EL (cell line): ENCODE measurements at regions not wholly inside any gene's neighbourhood (a gene's known extent, or its start where the extent isn't known, plus 50 kb on each side); places are given as distances from the start of the nearest gene placed in this dataset.
"Not testable (repeated sequence)": the region's sequence is repeated elsewhere in the genome, so short reads cannot be mapped to it uniquely, and the experiment has no call there.

Experiments
- DNase-seq: peaks from one replicate; pipeline ENCODE4 v3.0.0-alpha.2; 2016

- DNase-seq = peak; percentile 32
These were observed 50.3 kb upstream of the SNRK start for GRCh38 chr3:43236008-43236407.

- DNase-seq = no peak
These were observed 53.3 kb upstream of the SNRK start for GRCh38 chr3:43233062-43233461.

- DNase-seq = peak; percentile 74
These were observed 54.9 kb upstream of the SNRK start for GRCh38 chr3:43231276-43232000.

- peak; percentile 40 for DNase-seq
These were observed 56.5 kb upstream of the SNRK start for GRCh38 chr3:43229865-43230264.

GRCh38 chr3:43227685-43228084, 58.7 kb upstream of the SNRK start:
- DNase-seq = not testable (repeated sequence)

- no peak for DNase-seq
These were observed 61.8 kb upstream of the SNRK start for GRCh38 chr3:43224405-43225073.

DNA sequence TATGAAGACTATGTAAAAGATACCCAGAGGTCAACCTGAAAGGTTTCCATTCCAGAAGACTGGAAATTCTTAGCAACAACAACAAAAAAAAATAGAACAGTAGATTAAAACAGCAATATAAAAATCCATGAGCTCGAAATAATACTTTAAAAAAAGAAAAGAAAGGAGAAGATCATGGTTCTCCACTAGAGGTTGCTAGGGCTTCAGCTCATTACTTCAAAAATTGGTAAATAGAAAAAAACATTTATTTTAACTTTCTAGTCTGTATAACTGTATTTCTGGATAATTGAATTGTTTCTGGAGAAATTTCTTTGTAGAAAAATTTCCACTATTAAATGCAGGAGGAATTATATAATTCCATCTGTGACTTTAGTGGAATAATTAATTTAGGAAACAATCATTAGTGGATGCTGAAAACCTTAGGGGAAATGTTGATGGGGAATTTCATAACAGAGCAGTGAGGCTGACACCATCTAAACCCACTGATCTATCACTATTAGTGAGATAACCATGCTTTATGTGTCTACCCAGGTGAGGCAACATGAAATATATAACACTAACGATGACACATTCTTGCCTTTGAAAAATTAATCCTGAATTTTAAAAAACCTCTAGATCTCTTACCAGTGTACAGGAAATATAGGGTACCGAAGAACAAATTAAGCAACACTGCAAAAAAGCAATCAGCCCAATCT, 62.5 kb upstream of the SNRK start:
- DNase-seq = no peak

DNA sequence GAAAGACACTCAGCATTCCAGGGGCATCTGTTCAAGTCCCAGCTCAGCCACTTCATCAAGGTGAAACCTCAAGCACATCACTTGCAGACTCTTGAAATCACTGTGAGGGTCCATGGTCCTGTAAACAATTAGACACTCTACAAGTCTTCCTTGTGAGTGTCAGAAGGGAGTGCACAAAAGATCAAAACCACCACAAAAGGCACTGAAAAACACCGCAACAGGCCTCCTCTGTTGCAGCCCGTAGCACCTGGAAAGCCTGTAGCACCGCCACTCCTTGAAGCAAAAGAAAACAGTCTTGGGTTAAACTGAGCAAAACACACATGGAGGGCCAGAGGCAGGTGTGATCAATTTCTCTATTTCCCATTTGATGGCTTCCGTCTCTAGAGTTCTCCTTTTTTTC, 63.8 kb upstream of the SNRK start:
- no peak for DNase-seq

DNA sequence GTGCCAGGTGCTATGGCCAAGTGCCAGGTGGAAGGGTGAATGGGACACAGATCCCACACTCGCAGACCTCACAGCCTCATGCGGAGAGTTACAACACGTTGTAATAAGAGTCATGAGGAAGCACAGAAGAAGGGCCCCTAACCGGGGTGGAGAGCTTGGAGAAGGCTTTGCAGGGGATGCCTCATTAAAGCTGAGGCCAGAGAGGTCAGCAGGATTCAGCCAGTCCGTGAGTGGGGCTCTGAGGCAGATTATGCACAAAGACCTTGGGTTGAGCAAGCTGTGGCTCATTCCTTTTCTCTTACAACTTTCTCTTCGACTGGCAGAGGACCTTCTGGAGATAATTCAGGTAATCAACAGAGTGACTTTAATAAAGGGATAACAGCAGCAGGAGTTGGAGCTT, 65.3 kb upstream of the SNRK start:
- DNase-seq = peak; percentile 6

- no peak for DNase-seq
These were observed 66.7 kb upstream of the SNRK start for GRCh38 chr3:43219616-43220015.

- no peak for DNase-seq
These were observed 67.4 kb upstream of the SNRK start for GRCh38 chr3:43218921-43219320.

GRCh38 chr3:43218156-43218555, 68.2 kb upstream of the SNRK start:
- DNase-seq = no peak

DNA sequence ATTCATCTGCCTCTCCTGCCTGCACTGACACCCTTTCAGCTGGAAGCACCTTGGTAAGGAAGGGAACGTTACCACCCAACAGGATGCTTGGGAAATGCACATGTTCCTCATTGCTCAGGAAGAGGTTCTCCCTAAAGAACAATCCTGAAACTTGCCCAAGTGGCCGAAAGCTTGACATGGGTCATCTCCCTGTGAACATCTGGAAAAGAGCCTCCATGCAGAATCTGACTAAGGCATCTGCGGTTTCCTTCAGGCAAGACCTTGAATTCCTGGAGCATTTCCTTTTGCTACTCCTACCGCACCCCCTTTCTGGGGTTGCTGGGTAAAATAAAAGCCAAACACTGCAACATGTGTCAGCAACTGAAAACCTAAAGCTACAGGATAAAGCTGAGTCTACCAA, 68.7 kb upstream of the SNRK start:
- peak; percentile 84 for DNase-seq

GRCh38 chr3:43217206-43217605, 69.1 kb upstream of the SNRK start:
- DNase-seq = no peak

DNA sequence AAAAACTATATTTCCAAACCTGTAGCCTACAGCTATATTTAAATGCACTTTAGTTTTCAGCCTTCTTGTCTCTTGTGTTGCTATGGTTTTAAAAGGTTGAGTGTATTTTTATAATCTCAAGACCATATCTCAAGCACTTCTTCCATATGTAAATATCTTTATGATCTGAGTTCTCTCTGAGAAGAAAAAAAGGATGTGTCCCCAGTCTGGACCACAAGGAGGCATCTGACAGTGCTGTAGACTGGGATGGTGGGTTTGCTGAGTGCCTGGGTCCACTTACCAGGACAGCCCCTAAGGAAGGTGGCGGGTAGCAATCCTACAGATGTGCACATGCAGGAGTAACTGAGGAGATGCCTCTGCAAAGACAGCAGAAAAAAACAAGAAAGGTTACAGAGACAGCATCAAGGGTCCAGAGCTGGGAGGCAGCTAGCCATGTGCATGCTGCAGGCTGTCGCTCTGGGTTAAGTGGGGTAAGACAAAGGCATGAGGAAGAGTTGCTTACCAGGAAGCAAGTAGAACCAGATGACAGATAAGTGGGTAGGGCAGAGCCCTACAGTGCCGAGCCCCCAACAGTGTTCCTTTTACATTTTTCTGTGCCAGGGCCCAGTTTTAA, 70.6 kb upstream of the SNRK start:
- no peak for DNase-seq

DNA sequence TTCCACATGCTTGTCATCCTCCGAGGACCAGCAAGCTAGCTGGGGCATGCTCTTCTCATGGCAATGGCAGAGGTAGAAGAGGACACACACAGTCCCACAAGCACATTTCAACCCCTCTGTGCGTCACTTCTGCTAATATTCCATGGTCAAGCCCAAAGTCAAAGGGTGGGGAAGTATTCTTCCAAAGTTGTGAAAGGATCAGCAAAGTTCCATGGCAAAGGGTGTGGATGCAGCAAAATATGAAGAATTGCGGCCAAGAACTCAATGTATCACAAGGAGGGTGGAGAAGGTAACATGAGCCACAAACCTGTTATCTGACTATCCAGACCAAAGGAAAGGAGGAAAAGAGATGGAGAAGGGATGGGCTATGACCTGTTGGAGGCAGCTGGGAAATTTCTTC, 71.2 kb upstream of the SNRK start:
- no peak for DNase-seq

GRCh38 chr3:43214616-43215015, 71.7 kb upstream of the SNRK start:
- peak; percentile 39 for DNase-seq

DNA sequence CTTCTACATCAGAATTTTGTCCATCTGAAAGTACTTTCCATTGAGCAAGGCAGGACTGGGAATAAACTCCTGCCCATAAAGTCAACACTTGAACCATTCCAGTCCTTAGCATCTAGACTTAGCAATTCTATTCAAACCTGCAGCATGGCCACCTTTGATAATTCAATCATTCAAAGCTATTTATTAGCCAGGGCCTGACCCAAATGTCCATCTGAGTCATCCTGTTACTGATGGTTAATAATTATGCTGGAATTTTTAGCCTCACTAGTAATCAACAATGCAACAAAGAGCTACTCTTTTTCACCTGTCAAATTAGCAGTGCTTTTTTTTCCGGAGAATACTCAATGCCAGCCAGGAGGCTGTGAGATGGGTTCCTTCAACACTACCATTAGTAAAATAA, 72.7 kb upstream of the SNRK start:
- DNase-seq = no peak

- no peak for DNase-seq
These were observed 73.3 kb upstream of the SNRK start for GRCh38 chr3:43212914-43213611.

DNA sequence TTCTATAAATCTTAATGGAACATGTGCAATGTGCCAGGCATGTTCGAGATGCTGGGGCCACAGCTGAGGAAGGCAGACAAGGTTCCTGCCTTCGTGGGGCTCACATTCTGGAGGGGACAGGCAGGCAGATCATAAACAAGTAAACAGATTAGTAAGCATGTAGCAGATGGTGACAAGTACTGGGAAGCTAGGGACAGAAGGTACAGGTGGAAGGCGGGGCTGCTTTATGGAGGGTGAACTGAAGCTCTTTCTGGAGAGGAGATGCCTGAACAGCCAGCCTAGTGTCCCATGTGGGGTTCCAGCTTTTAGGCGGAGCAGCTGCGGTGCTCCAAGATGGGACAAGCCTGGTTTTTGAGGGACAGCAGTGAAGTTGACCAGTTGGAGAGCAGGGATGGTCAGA, 74.7 kb upstream of the SNRK start:
- DNase-seq = no peak

- DNase-seq = no peak
These were observed 76.0 kb upstream of the SNRK start for GRCh38 chr3:43210049-43211027.

GRCh38 chr3:43207628-43208085, 78.7 kb upstream of the SNRK start:
- peak; percentile 71 for DNase-seq
